ENCODE measurements at regions not wholly inside any gene's neighbourhood (a gene's known extent, or its start where the extent isn't known, plus 50 kb on each side); places are given as distances from the start of the nearest gene placed in this dataset.

- TF ChIP-seq SP1 (IDR thresholded peaks at IDR 0.05) (no peak), FOXA2 (IDR thresholded peaks at IDR 0.05) (no peak), ZBTB33 (IDR thresholded peaks at IDR 0.05) (no peak), TAF1 (conservative IDR thresholded peaks at IDR 0.05) (no peak)
Measured at GRCh38 chr12:34358198-34358597, 335.9 kb downstream of the ALG10 start (continued).

GRCh38 chr12:34361721-34362316 is 339.5 kb downstream of the ALG10 start:
- Histone ChIP-seq H3K36me3 (ENCODE audit: control insufficient read depth in 4 of 4, insufficient read depth in 3 of 4, low read depth in 1 of 4, low read length in 3 of 4) (no peaks in the 10 kb centered on the region), H3K27me3 (ENCODE audit: control insufficient read depth in 4 of 4, insufficient read depth in 4 of 4, low read length in 3 of 4) (no peaks in the 10 kb centered on the region), H3K27ac (ENCODE audit: low read depth in 1 of 2, low read length in 2 of 2) (no peak overlapping the region), H3K4me3 (ENCODE audit: low read depth in 1 of 3, low read length in 3 of 3) (no peak overlapping the region), H3K4me1 (ENCODE audit: control insufficient read depth in 4 of 4, insufficient read depth in 4 of 4, low read length in 3 of 4) (no peaks in the 10 kb centered on the region), H3K9me3 (ENCODE audit: control insufficient read depth in 4 of 4, low read length in 3 of 4) (peaks cover 0 to 32% (median 12%) of the 10 kb centered on the region in 4 donors), H3K9ac (ENCODE audit: low read depth in 1 of 2, low read length in 2 of 2) (no peak overlapping the region)
- TF ChIP-seq RAD21 (IDR thresholded peaks at IDR 0.05) (no peak), HNF4A (conservative IDR thresholded peaks at IDR 0.05) (no peak), FOXA2 (IDR thresholded peaks at IDR 0.05) (no peak), ZBTB33 (IDR thresholded peaks at IDR 0.05) (no peak), CTCF (IDR thresholded peaks at IDR 0.05; ENCODE audit: low read depth, low read length, missing input control) (no peak), NR2F2 (IDR thresholded peaks at IDR 0.05) (no peak), JUND (IDR thresholded peaks at IDR 0.05) (no peak), MAX (IDR thresholded peaks at IDR 0.05) (no peak), RXRA (IDR thresholded peaks at IDR 0.05) (no peak), REST (IDR thresholded peaks at IDR 0.05) (no peak)
- DNase-seq (ENCODE audit: low spot score) = no peak
- 48% methylated on average over 30 of the region's 30 CpGs for WGBS
